Erythroblast (primary cell): ENCODE measurements at regions not wholly inside any gene's neighbourhood (a gene's known extent, or its start where the extent isn't known, plus 50 kb on each side); places are given as distances from the start of the nearest gene placed in this dataset.

ENCODE experiments used
- GATA1 ChIP-seq: IDR thresholded peaks from 2 replicates; pipeline ENCODE4 v1.6.1; 2011; ENCODE audit warnings: low read depth, mild to moderate bottlenecking, control low read depth, low read length, moderate library complexity
- POLR2A ChIP-seq: IDR thresholded peaks from 2 replicates; pipeline ENCODE4 v1.6.1; 2011; ENCODE audit warnings: mild to moderate bottlenecking, low read length

DNA sequence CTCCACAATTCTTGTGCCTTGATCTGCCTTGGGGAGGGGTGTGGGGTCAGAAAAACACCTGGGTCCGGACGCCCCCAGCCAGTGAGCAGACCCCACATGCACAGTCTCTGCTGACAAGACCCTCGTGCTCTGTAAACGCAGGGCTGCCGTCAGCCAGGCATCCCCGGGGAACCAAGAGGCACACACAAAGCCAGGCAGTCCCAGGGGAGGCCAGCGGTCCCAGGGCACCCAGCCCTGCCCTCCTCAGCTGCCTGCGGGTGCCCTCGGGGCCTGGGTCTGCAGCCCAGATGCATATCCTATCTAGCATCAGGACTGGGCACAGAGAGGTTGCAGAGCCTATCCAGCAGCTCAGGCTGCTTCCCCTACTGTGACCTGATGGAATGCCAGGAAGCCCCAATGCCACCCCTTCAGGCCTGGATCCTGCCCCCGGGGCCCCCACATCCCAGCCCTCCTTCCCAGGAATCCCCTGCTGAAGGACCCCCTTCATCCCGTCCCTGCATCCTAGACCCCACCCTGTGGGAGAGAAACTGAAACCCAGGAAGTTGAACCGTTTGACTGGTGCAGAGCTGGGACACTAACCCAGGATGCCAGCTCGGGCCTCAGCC, 92.4 kb downstream of the MICALL2 start:
- no peak for TF ChIP-seq POLR2A
- TF ChIP-seq GATA1, result no peak
